ENCODE measurements at regions not wholly inside any gene's neighbourhood (a gene's known extent, or its start where the extent isn't known, plus 50 kb on each side); places are given as distances from the start of the nearest gene placed in this dataset.

- no peak for TF ChIP-seq CTCF (conservative IDR thresholded peaks at IDR 0.05 in 1 of 2, IDR thresholded peaks at IDR 0.05 in 1 of 2; ENCODE audit: extremely low read depth in 1 of 2, insufficient read depth in 1 of 2, low read depth in 1 of 2, low read length in 2 of 2)
- TF ChIP-seq EZH2 (IDR thresholded peaks at IDR 0.05; ENCODE audit: borderline replicate concordance, low read length): no peak
Measured at GRCh38 chr1:209439828-209440227, 143.7 kb upstream of the CAMK1G start.
